DND-41 (cell line): ENCODE measurements at regions not wholly inside any gene's neighbourhood (a gene's known extent, or its start where the extent isn't known, plus 50 kb on each side); places are given as distances from the start of the nearest gene placed in this dataset.

Experiments used
- CTCF ChIP-seq: IDR thresholded peaks from 2 replicates; pipeline ENCODE4 v1.5.1; 2012; ENCODE audit warnings: borderline replicate concordance, low read length, moderate library complexity, mild to moderate bottlenecking; ENCODE audit not compliant: poor library complexity, severe bottlenecking; ENCODE audit errors: extremely low read depth
- EZH2 ChIP-seq: IDR thresholded peaks from 3 replicates; pipeline ENCODE4 v1.6.1; 2012; ENCODE audit warnings: borderline replicate concordance, low read depth, mild to moderate bottlenecking, moderate library complexity, low read length, inconsistent platforms; ENCODE audit not compliant: severe bottlenecking

- TF ChIP-seq CTCF: no peak
- no peak for TF ChIP-seq EZH2
These were observed 377.3 kb upstream of the ZMIZ1 start for GRCh38 chr10:78691301-78692030.
